Thyroid gland (tissue), 4 donors: ENCODE measurements at regions not wholly inside any gene's neighbourhood (a gene's known extent, or its start where the extent isn't known, plus 50 kb on each side); places are given as distances from the start of the nearest gene placed in this dataset.

Experiments used
- CTCF ChIP-seq, 6 experiments: fragments of 200-600 bp in 3 of 6; fragments of 450-650 bp in 3 of 6; sonication (generic) in 3 of 6; IDR thresholded peaks; one replicate each; pipeline ENCODE4 v1.5.1; 2016 to 2019; ENCODE audit warnings: antibody characterized with exemption in 6 of 6, mild to moderate bottlenecking in 2 of 6, inconsistent platforms in 1 of 6, moderate library complexity in 1 of 6
- POLR2A ChIP-seq, 2 donors: fragments of 450-650 bp; IDR thresholded peaks; one replicate each; pipeline ENCODE4 v1.6.1; 2017; ENCODE audit warnings: antibody characterized with exemption in 2 of 2, mild to moderate bottlenecking in 2 of 2, moderate library complexity in 1 of 2

GRCh38 chr9:135279385-135279784, 191.9 kb downstream of the OLFM1 start:
- TF ChIP-seq CTCF (IDR thresholded peaks at IDR 0.05) (no peak), POLR2A (IDR thresholded peaks at IDR 0.05) (no peak)
